SK-N-SH (cell line): ENCODE measurements at regions not wholly inside any gene's neighbourhood (a gene's known extent, or its start where the extent isn't known, plus 50 kb on each side); places are given as distances from the start of the nearest gene placed in this dataset.

Source experiments
- CTCF ChIA-PET: fragments of 300-600, 350-600 bp; formaldehyde crosslinking; extraction: SDS; loops from one replicate; lab custom pipeline; 2021; lab: Yijun Ruan, JAX
- POLR2A ChIA-PET: fragments of 350-600 bp; sonication (Branson Sonifier 250); formaldehyde crosslinking; extraction: SDS; loops from one replicate; lab custom pipeline; 2020; ENCODE audit warnings: antibody characterized with exemption, inconsistent platforms; lab: Yijun Ruan, JAX
- DNase-seq: peaks from one replicate; pipeline ENCODE4 v3.0.0; 2012
- H2AFZ ChIP-seq: fragments of 200-600 bp; sonication (generic); 2 replicates; pipeline ENCODE4 v1.8.1; 2016; ENCODE audit warnings: antibody characterized with exemption, mild to moderate bottlenecking, low read depth
- H3F3A ChIP-seq: fragments of 200-600 bp; sonication (generic); replicated peaks from 2 replicates; pipeline ENCODE3; 2016; ENCODE audit warnings: antibody characterized with exemption, mild to moderate bottlenecking; ENCODE audit not compliant: insufficient read depth
- H3K27ac ChIP-seq, 2 experiments: fragments of 200-500 bp in 1 of 2; fragments of 200-600 bp in 1 of 2; sonication (Bioruptor generic) in 1 of 2; sonication (generic), shearing (Covaris generic) in 1 of 2; 2 replicates each; pipeline versions ENCODE4 v1.5.1 to v1.6.1; 2014 to 2016; ENCODE audit warnings: low read depth in 2 of 2, inconsistent platforms in 1 of 2, low read length in 1 of 2, mild to moderate bottlenecking in 1 of 2, mixed read lengths in 1 of 2
- H3K27me3 ChIP-seq: fragments of 200-600 bp; sonication (generic), shearing (Covaris generic); 2 replicates; pipeline ENCODE4 v1.6.1; 2016; ENCODE audit warnings: mixed run types; ENCODE audit not compliant: insufficient read depth
- H3K36me3 ChIP-seq, 2 experiments: fragments of 200-500 bp in 1 of 2; fragments of 200-600 bp in 1 of 2; sonication (Bioruptor generic) in 1 of 2; sonication (generic) in 1 of 2; replicated peaks in 1 of 2; 2 replicates each; pipeline versions ENCODE3 to v1.5.1; 2014 to 2016; ENCODE audit warnings: low read length in 1 of 2, mild to moderate bottlenecking in 1 of 2; ENCODE audit not compliant: insufficient read depth in 2 of 2, control insufficient read depth in 1 of 2
- H3K4me1 ChIP-seq, 2 experiments: fragments of 200-500 bp in 1 of 2; fragments of 200-600 bp in 1 of 2; sonication (Bioruptor generic) in 1 of 2; sonication (generic), shearing (Covaris generic) in 1 of 2; 2 replicates each; pipeline versions ENCODE4 v1.5.1 to v1.6.1; 2014 to 2016; ENCODE audit warnings: low read depth in 1 of 2, low read length in 1 of 2, mixed run types in 1 of 2; ENCODE audit not compliant: insufficient read depth in 2 of 2, control insufficient read depth in 1 of 2
- H3K4me2 ChIP-seq: fragments of 200-600 bp; sonication (generic), shearing (Covaris generic); 2 replicates; pipeline ENCODE4 v1.6.1; 2017; ENCODE audit warnings: mixed run types
- H3K4me3 ChIP-seq, 2 experiments: fragments of 200-500 bp in 1 of 2; fragments of 200-600 bp in 1 of 2; sonication (Bioruptor generic) in 1 of 2; sonication (generic), shearing (Covaris generic) in 1 of 2; 2 replicates each; pipeline versions ENCODE4 v1.5.1 to v1.8.1; 2014 to 2016; ENCODE audit warnings: low read depth in 2 of 2, inconsistent platforms in 1 of 2, low read length in 1 of 2, mild to moderate bottlenecking in 1 of 2, mixed read lengths in 1 of 2, moderate library complexity in 1 of 2
- H3K79me2 ChIP-seq: fragments of 200-600 bp; sonication (generic); 2 replicates; pipeline ENCODE4 v1.8.1; 2017; ENCODE audit warnings: mild to moderate bottlenecking; ENCODE audit not compliant: insufficient read depth
- H3K9ac ChIP-seq: fragments of 200-600 bp; sonication (generic); 2 replicates; pipeline ENCODE4 v1.6.1; 2017; ENCODE audit warnings: mixed run types
- H3K9me2 ChIP-seq: fragments of 200-600 bp; sonication (generic); 2 replicates; pipeline ENCODE4 v1.6.1; 2017; ENCODE audit warnings: mixed run types
- H3K9me3 ChIP-seq: fragments of 200-600 bp; sonication (generic); 2 replicates; pipeline ENCODE4 v1.6.1; 2017; ENCODE audit warnings: mixed run types, mild to moderate bottlenecking, moderate library complexity
- H4K20me1 ChIP-seq: fragments of 200-600 bp; sonication (generic); 2 replicates; pipeline ENCODE4 v1.6.1; 2017; ENCODE audit warnings: mild to moderate bottlenecking, mixed run types; ENCODE audit not compliant: insufficient read depth
- ELF1 ChIP-seq: IDR thresholded peaks from 2 replicates; pipeline ENCODE4 v1.4.0; 2012
- FOSL2 ChIP-seq: IDR thresholded peaks from 2 replicates; pipeline ENCODE4 v1.4.0; 2012; ENCODE audit warnings: low read depth, mild to moderate bottlenecking, moderate library complexity, borderline replicate concordance
- IRF3 ChIP-seq: fragments of 150-350 bp; IDR thresholded peaks from 2 replicates; pipeline ENCODE4 v1.6.1; 2016; ENCODE audit warnings: mild to moderate bottlenecking, low read depth, low read length
- MXI1 ChIP-seq: IDR thresholded peaks from 2 replicates; pipeline ENCODE4 v1.6.1; 2012; ENCODE audit warnings: mild to moderate bottlenecking, low read depth, low read length, improper control_type of control experiment
- NFIC ChIP-seq: IDR thresholded peaks from 2 replicates; pipeline ENCODE4 v1.4.0; 2012; ENCODE audit warnings: borderline replicate concordance
- RFX5 ChIP-seq: IDR thresholded peaks from 2 replicates; pipeline ENCODE4 v1.6.1; 2012; ENCODE audit warnings: mild to moderate bottlenecking, improper control_type of control experiment, low read length
- SIN3A ChIP-seq: IDR thresholded peaks from 2 replicates; pipeline ENCODE4 v1.6.1; 2012; ENCODE audit warnings: low read depth, mild to moderate bottlenecking, low read length, moderate library complexity, borderline replicate concordance
- ZBTB33 ChIP-seq: IDR thresholded peaks from 2 replicates; pipeline ENCODE4 v1.4.0; 2012; ENCODE audit warnings: low read depth, borderline replicate concordance
- TF ChIP-seq, protein P1 (sequence below): fragments of 150-350 bp; IDR thresholded peaks from 2 replicates; pipeline ENCODE4 v1.6.1; 2017; ENCODE audit warnings: antibody characterized with exemption, low read length, low read depth, borderline replicate concordance
- TF ChIP-seq, protein P2 (sequence below): IDR thresholded peaks from 2 replicates; pipeline ENCODE4 v1.6.1; 2012; ENCODE audit warnings: mild to moderate bottlenecking, low read depth, low read length, moderate library complexity

DNA sequence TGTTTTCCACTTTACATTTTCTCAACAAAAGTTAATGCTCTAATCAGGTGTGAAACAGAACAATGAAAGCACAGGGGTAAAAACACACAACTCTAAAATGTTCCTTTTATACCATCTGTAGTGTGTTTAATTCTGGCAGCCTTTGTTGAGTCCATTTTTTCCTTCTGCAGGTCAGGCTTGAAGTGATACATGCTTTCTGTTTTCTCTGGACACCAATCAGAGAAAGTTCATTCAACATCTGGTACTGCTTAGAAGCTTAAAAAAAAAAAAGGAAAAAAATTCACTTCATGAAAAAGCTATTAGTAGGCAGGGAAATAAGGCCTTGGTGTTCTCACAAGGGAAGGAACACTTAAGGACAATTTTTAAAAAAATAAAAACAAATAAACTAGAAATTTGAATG, 231.3 kb upstream of the RHOBTB1 start:
- Histone ChIP-seq H3K27me3 (no peaks in the 10 kb centered on the region), H3K9ac (no peak overlapping the region), H3K9me2 (no peaks in the 10 kb centered on the region), H2AFZ (no peak overlapping the region), H4K20me1 (no peaks in the 10 kb centered on the region), H3K9me3 (no peaks in the 10 kb centered on the region), H3K79me2 (no peaks in the 10 kb centered on the region), H3K4me2 (no peak overlapping the region), H3K36me3 (no peaks in the 10 kb centered on the region), H3K4me1 (peaks cover 0 to 5% of the 10 kb centered on the region in 2 experiments; a peak in 2 of 4 replicates), H3K27ac (peak overlapping the region in 1 of 2 experiments; percentile 74; a peak in 3 of 4 replicates), H3F3A (no peaks in the 10 kb centered on the region), H3K4me3 (no peak overlapping the region)
- CTCF ChIA-PET = interaction anchor here (1.3 to 2.2 kb wide), 2 partner anchors 14 to 35 kb away, joined by 4 to 5 read pairs; no protein-coding TSS in a partner anchor
- POLR2A ChIA-PET = no interaction called here
- TF ChIP-seq SIN3A = no peak
- no peak for TF ChIP-seq RFX5
- no peak for TF ChIP-seq MXI1
- no peak for TF ChIP-seq IRF3
- no peak for TF ChIP-seq FOSL2
- no peak for TF ChIP-seq NFIC
- TF ChIP-seq, protein P1, sequence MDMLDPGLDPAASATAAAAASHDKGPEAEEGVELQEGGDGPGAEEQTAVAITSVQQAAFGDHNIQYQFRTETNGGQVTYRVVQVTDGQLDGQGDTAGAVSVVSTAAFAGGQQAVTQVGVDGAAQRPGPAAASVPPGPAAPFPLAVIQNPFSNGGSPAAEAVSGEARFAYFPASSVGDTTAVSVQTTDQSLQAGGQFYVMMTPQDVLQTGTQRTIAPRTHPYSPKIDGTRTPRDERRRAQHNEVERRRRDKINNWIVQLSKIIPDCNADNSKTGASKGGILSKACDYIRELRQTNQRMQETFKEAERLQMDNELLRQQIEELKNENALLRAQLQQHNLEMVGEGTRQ = no peak
- TF ChIP-seq, protein P2, sequence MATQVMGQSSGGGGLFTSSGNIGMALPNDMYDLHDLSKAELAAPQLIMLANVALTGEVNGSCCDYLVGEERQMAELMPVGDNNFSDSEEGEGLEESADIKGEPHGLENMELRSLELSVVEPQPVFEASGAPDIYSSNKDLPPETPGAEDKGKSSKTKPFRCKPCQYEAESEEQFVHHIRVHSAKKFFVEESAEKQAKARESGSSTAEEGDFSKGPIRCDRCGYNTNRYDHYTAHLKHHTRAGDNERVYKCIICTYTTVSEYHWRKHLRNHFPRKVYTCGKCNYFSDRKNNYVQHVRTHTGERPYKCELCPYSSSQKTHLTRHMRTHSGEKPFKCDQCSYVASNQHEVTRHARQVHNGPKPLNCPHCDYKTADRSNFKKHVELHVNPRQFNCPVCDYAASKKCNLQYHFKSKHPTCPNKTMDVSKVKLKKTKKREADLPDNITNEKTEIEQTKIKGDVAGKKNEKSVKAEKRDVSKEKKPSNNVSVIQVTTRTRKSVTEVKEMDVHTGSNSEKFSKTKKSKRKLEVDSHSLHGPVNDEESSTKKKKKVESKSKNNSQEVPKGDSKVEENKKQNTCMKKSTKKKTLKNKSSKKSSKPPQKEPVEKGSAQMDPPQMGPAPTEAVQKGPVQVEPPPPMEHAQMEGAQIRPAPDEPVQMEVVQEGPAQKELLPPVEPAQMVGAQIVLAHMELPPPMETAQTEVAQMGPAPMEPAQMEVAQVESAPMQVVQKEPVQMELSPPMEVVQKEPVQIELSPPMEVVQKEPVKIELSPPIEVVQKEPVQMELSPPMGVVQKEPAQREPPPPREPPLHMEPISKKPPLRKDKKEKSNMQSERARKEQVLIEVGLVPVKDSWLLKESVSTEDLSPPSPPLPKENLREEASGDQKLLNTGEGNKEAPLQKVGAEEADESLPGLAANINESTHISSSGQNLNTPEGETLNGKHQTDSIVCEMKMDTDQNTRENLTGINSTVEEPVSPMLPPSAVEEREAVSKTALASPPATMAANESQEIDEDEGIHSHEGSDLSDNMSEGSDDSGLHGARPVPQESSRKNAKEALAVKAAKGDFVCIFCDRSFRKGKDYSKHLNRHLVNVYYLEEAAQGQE = no peak
- no peak for TF ChIP-seq ZBTB33
- TF ChIP-seq ELF1 = no peak
- DNase-seq = peak; percentile 15
